ENCODE measurements at regions not wholly inside any gene's neighbourhood (a gene's known extent, or its start where the extent isn't known, plus 50 kb on each side); places are given as distances from the start of the nearest gene placed in this dataset.
A peak's percentile ranks its signal among the peaks of the same experiment; 100 is the strongest.

GRCh38 chr6:170080169-170080827, 210.6 kb downstream of the DLL1 start:
- Histone ChIP-seq H3K36me3 (replicated peaks in 1 of 2; ENCODE audit: control insufficient read depth in 1 of 2, insufficient read depth in 2 of 2, low read length in 2 of 2) (no peaks in the 10 kb centered on the region), H3K9me3 (replicated peaks in 1 of 2; ENCODE audit: control insufficient read depth in 1 of 2, insufficient read depth in 1 of 2, low read length in 2 of 2) (no peaks in the 10 kb centered on the region), H3K4me2 (replicated peaks; ENCODE audit: extremely low read depth, low read length, poor library complexity, severe bottlenecking) (no peak overlapping the region), H3K4me1 (ENCODE audit: control insufficient read depth in 1 of 2, insufficient read depth in 2 of 2, low read length in 2 of 2) (no peaks in the 10 kb centered on the region), H4K20me1 (ENCODE audit: insufficient read depth, low read length) (no peaks in the 10 kb centered on the region), H3K27me3 (ENCODE audit: control insufficient read depth in 2 of 2, insufficient read depth in 2 of 2, low read length in 2 of 2) (no peaks in the 10 kb centered on the region), H3K9ac (ENCODE audit: insufficient read depth, low read length, poor library complexity, severe bottlenecking) (no peak overlapping the region), H3K4me3 (replicated peaks in 1 of 3; ENCODE audit: low read depth in 2 of 3, low read length in 3 of 3) (no peak overlapping the region), H2AFZ (ENCODE audit: insufficient read depth, low read depth, low read length, poor library complexity, severe bottlenecking) (no peak overlapping the region), H3K27ac (ENCODE audit: low read depth in 1 of 2, low read length in 2 of 2) (no peak overlapping the region), H3K79me2 (ENCODE audit: insufficient read depth, low read length) (no peaks in the 10 kb centered on the region)
- peaks cover 0 to 5% (median 0%) of the 10 kb centered on the region in 7 donors for H3K9me3 Mint-ChIP-seq
- no peaks in the 10 kb centered on the region for H3K4me1 Mint-ChIP-seq
- H3K27ac Mint-ChIP-seq, result peak overlapping the region in 1 of 7 donors; percentile 50
- 88% methylated on average over 16 of the region's 24 CpGs for WGBS (ENCODE audit: insufficient coverage)
- H3K27me3 Mint-ChIP-seq (ENCODE audit: low read depth in 3 of 3), result peaks cover 4 to 14% (median 10%) of the 10 kb centered on the region in 3 donors
- H3K4me3 Mint-ChIP-seq, result no peak overlapping the region
- no peaks in the 10 kb centered on the region for H3K36me3 Mint-ChIP-seq
- DNase-seq, result no peak
- intact Hi-C loops (cut with micrococcal nuclease), result loop anchor here in 1 of 2 donors (10.0 kb wide), 1 partner anchor 45 kb away; no protein-coding TSS in a partner anchor
- TF ChIP-seq CTCF (IDR thresholded peaks at IDR 0.05), result no peak

GRCh38 chr6:170076466-170077165, 214.3 kb downstream of the DLL1 start:
- Mint-ChIP-seq H3K4me3 (no peak overlapping the region), H3K27ac (no peak overlapping the region), H3K27me3 (ENCODE audit: low read depth in 3 of 3) (peaks cover 2 to 10% (median 7%) of the 10 kb centered on the region in 3 donors), H3K36me3 (no peaks in the 10 kb centered on the region), H3K9me3 (peaks cover 0 to 10% (median 2%) of the 10 kb centered on the region in 7 donors), H3K4me1 (no peaks in the 10 kb centered on the region)
- Histone ChIP-seq H3K9me3 (replicated peaks in 1 of 2; ENCODE audit: control insufficient read depth in 1 of 2, insufficient read depth in 1 of 2, low read length in 2 of 2) (no peaks in the 10 kb centered on the region), H3K4me2 (replicated peaks; ENCODE audit: extremely low read depth, low read length, poor library complexity, severe bottlenecking) (no peak overlapping the region), H3K36me3 (replicated peaks in 1 of 2; ENCODE audit: control insufficient read depth in 1 of 2, insufficient read depth in 2 of 2, low read length in 2 of 2) (no peaks in the 10 kb centered on the region), H2AFZ (ENCODE audit: insufficient read depth, low read depth, low read length, poor library complexity, severe bottlenecking) (no peak overlapping the region), H3K79me2 (ENCODE audit: insufficient read depth, low read length) (no peaks in the 10 kb centered on the region), H3K4me1 (ENCODE audit: control insufficient read depth in 1 of 2, insufficient read depth in 2 of 2, low read length in 2 of 2) (no peaks in the 10 kb centered on the region), H3K4me3 (replicated peaks in 1 of 3; ENCODE audit: low read depth in 2 of 3, low read length in 3 of 3) (no peak overlapping the region), H3K27ac (ENCODE audit: low read depth in 1 of 2, low read length in 2 of 2) (no peak overlapping the region), H3K9ac (ENCODE audit: insufficient read depth, low read length, poor library complexity, severe bottlenecking) (no peak overlapping the region), H4K20me1 (ENCODE audit: insufficient read depth, low read length) (no peaks in the 10 kb centered on the region), H3K27me3 (ENCODE audit: control insufficient read depth in 2 of 2, insufficient read depth in 2 of 2, low read length in 2 of 2) (no peaks in the 10 kb centered on the region)
- DNase-seq, result no peak
- no peak for TF ChIP-seq CTCF (IDR thresholded peaks at IDR 0.05)
- WGBS (ENCODE audit: insufficient coverage), result 94% methylated on average over 13 of the region's 21 CpGs
- intact Hi-C loops (cut with micrococcal nuclease), result no loop called here

Measured in CD14-positive monocyte (primary cell).